Left colon (tissue), 2 donors: ENCODE measurements at regions not wholly inside any gene's neighbourhood (a gene's known extent, or its start where the extent isn't known, plus 50 kb on each side); places are given as distances from the start of the nearest gene placed in this dataset.

ENCODE experiments used
- ATAC-seq: fragments of 200-7000 bp; cut with Tn5 transposase; one replicate; pipeline ENCODE4 v1.9.1; 2020; ENCODE audit warnings: mild to moderate bottlenecking, moderate library complexity
- DNase-seq, 2 donors: peaks; one replicate each; pipeline ENCODE4 v3.0.0-alpha.2; 2020
- intact Hi-C, 2 donors: fragments of 100-400 bp; cut with DNase I in 1 of 2; cut with micrococcal nuclease in 1 of 2; formaldehyde crosslinking; loops; one replicate each; pipeline versions ENCODE4 v1.11.2 to v1.14.0; 2022; cut with DNase I, micrococcal nuclease
- donor health status: DM: no; HTN: no; CAD: no.
- donor health status: DM: yes; HTN: yes; CAD: no.

DNA sequence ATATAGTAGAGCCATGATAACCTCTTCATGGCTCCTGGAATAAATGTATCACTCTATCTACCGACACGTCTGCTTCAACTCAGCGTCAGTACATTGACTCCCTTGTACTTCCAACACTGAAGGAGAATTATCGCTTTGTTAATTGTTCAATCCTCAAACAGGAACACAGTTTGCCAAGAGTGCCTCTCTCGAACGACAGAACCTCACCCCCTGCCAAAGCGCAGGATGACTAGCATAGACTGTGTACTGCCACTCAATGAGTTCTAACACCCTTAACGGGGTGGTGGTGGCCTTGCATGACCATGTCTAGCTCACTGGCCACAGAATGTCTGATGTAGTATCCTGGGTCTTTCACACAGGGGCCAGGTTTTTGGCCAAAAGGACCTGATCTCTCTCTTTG is 81.4 kb upstream of the HEY2 start:
- no peak for DNase-seq
- intact Hi-C loops, result no loop called here
- no peak for ATAC-seq

DNA sequence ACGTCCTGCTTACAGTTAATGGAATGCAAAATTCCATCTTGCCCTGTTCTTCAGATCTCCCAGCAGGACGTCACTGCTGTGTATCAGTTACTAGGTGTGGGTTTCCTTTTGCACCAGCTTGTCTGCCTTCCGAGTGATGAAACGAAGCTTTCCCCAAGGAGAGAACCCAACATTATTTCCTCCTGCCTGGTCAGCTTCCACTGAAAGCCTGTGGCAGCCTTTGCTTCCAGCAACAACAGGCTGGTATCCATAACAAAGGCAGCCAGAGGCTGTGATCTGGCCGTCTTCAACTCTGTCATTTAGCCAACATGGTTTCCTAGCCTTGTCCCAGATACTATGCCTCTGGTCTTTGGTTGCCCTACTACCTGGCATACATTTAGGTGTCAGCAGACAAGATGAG is 78.9 kb upstream of the HEY2 start:
- ATAC-seq (no peak), DNase-seq (no peak)
- intact Hi-C loops, result no loop called here

DNA sequence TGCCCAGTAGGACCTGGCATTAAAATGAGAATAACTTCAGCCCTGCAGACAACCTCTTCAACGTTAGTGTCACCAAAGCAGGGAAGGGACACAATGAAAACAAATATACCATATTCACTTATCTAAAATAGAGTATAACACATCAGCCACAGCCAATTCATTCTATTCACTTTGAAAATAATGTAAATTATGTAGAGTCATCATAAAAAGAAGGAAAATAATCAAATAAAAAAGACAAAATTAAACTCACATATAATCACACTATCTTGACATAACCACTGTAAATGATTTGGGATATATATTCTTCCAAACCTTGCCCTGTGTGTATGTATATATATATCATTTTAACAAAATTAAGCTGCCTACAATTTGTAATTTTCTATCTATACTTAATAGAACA is 78.1 kb upstream of the HEY2 start:
- intact Hi-C loops, result no loop called here
- ATAC-seq (no peak), DNase-seq (no peak)

DNA sequence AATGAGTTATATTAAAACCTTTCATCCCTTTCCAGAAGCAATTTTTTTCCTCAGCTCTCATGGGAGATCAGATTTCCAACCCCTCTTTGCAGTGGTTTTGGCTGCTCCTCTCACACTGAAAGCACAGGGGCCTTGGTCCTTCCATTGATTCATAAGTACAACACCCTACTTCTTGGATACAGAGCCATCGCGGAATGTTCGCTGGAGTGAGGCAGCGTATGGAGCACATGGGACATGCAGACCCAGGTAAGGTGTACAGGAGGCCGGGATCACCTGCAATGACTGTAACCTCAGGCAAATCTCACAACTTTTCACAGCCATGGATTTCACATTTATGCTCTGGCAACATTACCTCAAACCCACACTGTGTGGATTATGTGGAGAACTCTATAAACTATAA is 75.2 kb upstream of the HEY2 start:
- DNase-seq, result no peak
- no peak for ATAC-seq
- intact Hi-C loops, result no loop called here

DNA sequence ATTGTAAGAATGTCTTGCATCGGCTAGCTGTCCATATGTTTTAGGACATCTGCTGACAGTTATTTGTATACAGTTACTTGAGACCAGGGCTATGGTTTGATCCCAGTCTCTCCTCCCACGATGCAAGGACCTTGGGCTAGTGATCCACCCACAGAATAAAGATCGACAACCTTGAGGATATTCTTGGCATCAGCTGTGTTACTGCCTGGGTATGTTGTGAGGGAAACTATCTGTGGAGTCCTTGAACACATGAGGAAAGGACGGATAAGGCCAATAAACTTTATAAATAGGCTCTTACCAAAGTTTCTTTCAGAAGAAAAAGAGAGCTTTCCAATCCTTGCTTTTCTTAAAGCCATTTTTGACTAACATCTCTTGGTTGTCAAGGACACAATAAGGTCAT is 70.8 kb upstream of the HEY2 start:
- ATAC-seq (no peak), DNase-seq (no peak)
- intact Hi-C loops, result no loop called here

DNA sequence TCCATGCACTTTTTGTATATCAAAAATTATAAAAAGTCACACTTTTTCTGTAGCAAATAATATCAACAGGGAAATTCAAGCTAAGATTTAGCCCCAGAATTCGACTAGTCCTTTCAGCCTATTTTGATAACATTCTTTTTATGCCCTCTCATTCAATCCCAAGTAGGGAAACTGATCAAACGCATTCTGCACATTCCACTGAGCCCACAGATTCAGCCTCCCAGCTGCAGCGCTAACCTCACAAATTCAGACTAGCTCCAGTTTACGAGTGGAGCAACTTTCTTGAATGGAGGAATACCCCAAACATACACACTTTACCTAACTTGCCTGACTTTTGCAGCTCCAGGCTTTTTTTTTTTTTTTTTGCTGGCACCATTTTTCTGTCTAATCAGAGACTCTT is 70.3 kb upstream of the HEY2 start:
- intact Hi-C loops, result no loop called here
- ATAC-seq (no peak), DNase-seq (no peak)

DNA sequence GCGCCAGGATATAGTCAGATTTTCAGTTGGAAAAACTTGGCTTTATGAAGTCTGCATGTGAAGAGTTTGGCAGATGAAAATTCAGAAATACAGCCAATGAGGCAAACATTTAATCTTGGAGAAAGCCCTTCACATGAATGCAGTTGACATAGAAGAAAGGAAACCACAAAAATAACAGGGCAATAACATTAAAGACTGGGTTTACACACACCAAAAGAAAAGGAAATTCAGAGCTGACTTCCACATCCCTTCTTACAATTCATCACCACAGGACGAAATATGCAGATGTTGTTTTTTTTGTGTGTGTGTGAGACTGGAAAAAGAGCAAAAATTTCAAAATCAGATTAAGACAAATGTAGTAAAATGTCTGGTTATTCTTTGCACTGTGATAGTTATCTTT is 69.8 kb upstream of the HEY2 start:
- ATAC-seq (no peak), DNase-seq (no peak)
- intact Hi-C loops, result no loop called here

DNA sequence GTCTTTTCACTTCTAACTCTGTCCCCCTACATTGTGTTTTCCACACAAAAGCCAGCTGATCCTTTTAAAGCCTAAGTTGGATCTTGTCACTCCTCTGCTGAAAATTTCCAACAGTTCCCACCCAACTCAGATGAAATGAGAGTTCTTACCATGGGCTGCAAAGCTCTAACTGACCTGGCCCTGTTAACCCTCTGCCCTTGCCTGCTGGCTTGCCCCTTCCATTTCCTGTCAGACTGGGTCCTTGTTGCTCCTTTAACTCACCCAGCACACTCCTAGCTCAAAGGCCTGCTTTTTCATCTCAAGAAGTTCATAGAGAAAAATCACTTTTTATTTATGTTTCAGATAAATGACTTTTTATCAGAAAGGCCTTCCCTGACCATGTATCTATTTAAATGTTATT is 66.5 kb upstream of the HEY2 start:
- DNase-seq (no peak), ATAC-seq (no peak)
- intact Hi-C loops, result no loop called here

DNA sequence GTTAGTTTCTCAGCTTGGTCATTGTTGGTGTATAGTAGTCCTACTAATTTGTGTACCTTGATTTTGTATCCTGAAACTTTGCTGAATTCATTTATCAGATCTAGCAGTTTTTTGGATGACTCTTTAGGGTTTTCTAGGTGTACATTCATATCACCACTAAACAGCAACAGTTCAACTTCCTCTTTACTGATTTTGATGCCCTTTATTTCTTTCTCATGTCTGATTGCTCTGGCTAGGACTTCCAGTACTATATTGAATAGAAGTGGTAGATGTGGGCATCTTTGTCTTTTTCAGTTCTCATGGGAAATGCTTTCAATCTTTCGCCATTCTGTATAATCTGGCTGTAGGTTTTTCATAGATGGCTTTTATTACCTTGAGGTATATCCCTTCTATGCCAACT is 61.3 kb upstream of the HEY2 start:
- no peak for ATAC-seq
- no peak for DNase-seq
- intact Hi-C loops, result no loop called here

DNA sequence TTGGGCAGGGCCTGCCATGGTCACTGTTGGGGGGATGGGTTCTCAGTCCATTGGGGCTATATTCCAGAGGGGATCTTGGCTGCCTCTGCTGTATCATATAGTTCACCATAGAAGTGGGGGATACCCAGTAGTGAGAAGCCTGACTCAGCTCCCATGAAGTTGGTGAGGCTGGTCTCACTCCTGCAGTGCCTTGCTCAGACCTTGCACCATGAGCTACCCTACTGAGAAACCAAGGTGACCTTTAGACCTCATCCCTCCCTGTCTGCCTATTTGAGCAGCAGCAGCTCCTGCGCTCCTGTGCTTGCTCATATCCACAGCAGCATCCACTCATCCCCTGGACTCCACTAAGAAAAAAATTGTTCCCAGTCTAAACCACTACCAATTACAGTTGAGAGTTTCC is 56.0 kb upstream of the HEY2 start:
- no peak for DNase-seq
- intact Hi-C loops, result no loop called here
- ATAC-seq, result no peak

DNA sequence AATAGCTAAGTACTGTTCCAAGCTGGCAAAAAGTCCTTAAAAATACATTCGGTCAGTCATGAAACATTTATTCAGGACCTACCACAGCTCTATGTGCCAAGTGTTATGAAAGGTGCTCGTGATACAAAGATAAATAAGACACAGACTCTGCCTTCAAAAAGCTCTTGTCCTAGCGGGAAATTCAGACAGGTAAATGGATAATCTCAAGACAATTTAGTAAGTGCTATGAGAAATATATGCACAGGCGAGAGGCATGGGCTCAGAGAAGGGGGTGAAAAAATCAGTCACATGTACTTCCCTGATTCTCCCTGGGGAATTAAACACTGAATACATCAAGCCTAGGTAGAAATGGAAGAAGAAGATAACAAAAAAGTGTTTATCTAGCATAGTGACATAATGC is 49.8 kb upstream of the HEY2 start:
- no peak for DNase-seq
- no peak for ATAC-seq
- intact Hi-C loops, result no loop called here
